Loucy (cell line): ENCODE measurements at regions not wholly inside any gene's neighbourhood (a gene's known extent, or its start where the extent isn't known, plus 50 kb on each side); places are given as distances from the start of the nearest gene placed in this dataset.

Experiments
- H2AFZ ChIP-seq: fragments of 200-600 bp; sonication (generic); 2 replicates; pipeline ENCODE4 v1.6.0; 2016; ENCODE audit warnings: antibody characterized with exemption, mild to moderate bottlenecking, low read length, moderate library complexity
- H3F3A ChIP-seq: fragments of 200-600 bp; 2 replicates; pipeline ENCODE4 v1.6.0; 2016; ENCODE audit warnings: antibody characterized with exemption, low read depth, mild to moderate bottlenecking
- H3K27me3 ChIP-seq: fragments of 200-600 bp; sonication (generic); 2 replicates; pipeline ENCODE4 v1.6.1; 2014; ENCODE audit warnings: low read length, mild to moderate bottlenecking; ENCODE audit not compliant: insufficient read depth, poor library complexity, severe bottlenecking
- H3K36me3 ChIP-seq: fragments of 200-600 bp; sonication (generic); 2 replicates; pipeline ENCODE4 v1.6.1; 2016; ENCODE audit warnings: low read length; ENCODE audit not compliant: insufficient read depth
- H3K4me1 ChIP-seq: fragments of 200-600 bp; sonication (generic); 2 replicates; pipeline ENCODE4 v1.5.1; 2014; ENCODE audit warnings: low read length, mild to moderate bottlenecking; ENCODE audit not compliant: insufficient read depth, poor library complexity, severe bottlenecking
- H3K4me2 ChIP-seq: fragments of 200-600 bp; sonication (generic); 2 replicates; pipeline ENCODE4 v1.6.0; 2014; ENCODE audit warnings: antibody characterized with exemption, low read length, low read depth, mild to moderate bottlenecking; ENCODE audit not compliant: poor library complexity, severe bottlenecking
- H3K4me3 ChIP-seq: fragments of 200-600 bp; sonication (generic); 2 replicates; pipeline ENCODE4 v1.5.1; 2014; ENCODE audit warnings: low read length, mild to moderate bottlenecking, mixed read lengths; ENCODE audit not compliant: poor library complexity, severe bottlenecking
- H3K79me2 ChIP-seq: fragments of 200-600 bp; sonication (generic); 2 replicates; pipeline ENCODE4 v1.6.1; 2014; ENCODE audit warnings: low read length; ENCODE audit not compliant: insufficient read depth
- H3K9ac ChIP-seq: fragments of 200-600 bp; sonication (generic); 2 replicates; pipeline ENCODE4 v1.6.0; 2014; ENCODE audit warnings: mild to moderate bottlenecking, low read depth, low read length, moderate library complexity; ENCODE audit not compliant: poor library complexity, severe bottlenecking
- H3K9me2 ChIP-seq: fragments of 200-600 bp; sonication (generic); replicated peaks from 2 replicates; pipeline ENCODE4 v1.6.1; 2016; ENCODE audit warnings: low read depth, low read length, mixed read lengths
- H3K9me3 ChIP-seq: fragments of 200-600 bp; sonication (generic); 2 replicates; pipeline ENCODE4 v1.6.1; 2014; ENCODE audit warnings: mild to moderate bottlenecking, antibody characterized with exemption, low read length, low read depth; ENCODE audit not compliant: insufficient read depth
- H4K20me1 ChIP-seq: fragments of 200-600 bp; sonication (generic); 2 replicates; pipeline ENCODE4 v1.6.0; 2014; ENCODE audit warnings: antibody characterized with exemption, low read length, mild to moderate bottlenecking; ENCODE audit not compliant: insufficient read depth, poor library complexity, severe bottlenecking
- EZH2phosphoT487 ChIP-seq: fragments of 200-600 bp; IDR thresholded peaks from 2 replicates; pipeline ENCODE4 v1.6.1; 2018; ENCODE audit warnings: antibody characterized with exemption, mild to moderate bottlenecking, moderate library complexity, borderline replicate concordance
- TF ChIP-seq, protein P1 (sequence below): fragments of 200-600 bp; sonication (generic); conservative IDR thresholded peaks from 2 replicates; pipeline ENCODE4 v1.5.1; 2014; ENCODE audit warnings: mild to moderate bottlenecking, antibody characterized with exemption, low read length

- Histone ChIP-seq H3K4me2 (no peak overlapping the region), H3F3A (no peaks in the 10 kb centered on the region), H3K9ac (no peak overlapping the region), H2AFZ (no peak overlapping the region), H3K9me2 (no peaks in the 10 kb centered on the region), H3K4me1 (no peaks in the 10 kb centered on the region), H3K4me3 (no peak overlapping the region), H3K79me2 (no peaks in the 10 kb centered on the region), H4K20me1 (no peaks in the 10 kb centered on the region), H3K36me3 (no peaks in the 10 kb centered on the region), H3K9me3 (no peaks in the 10 kb centered on the region), H3K27me3 (no peaks in the 10 kb centered on the region)
- no peak for TF ChIP-seq EZH2phosphoT487
- TF ChIP-seq, protein P1, sequence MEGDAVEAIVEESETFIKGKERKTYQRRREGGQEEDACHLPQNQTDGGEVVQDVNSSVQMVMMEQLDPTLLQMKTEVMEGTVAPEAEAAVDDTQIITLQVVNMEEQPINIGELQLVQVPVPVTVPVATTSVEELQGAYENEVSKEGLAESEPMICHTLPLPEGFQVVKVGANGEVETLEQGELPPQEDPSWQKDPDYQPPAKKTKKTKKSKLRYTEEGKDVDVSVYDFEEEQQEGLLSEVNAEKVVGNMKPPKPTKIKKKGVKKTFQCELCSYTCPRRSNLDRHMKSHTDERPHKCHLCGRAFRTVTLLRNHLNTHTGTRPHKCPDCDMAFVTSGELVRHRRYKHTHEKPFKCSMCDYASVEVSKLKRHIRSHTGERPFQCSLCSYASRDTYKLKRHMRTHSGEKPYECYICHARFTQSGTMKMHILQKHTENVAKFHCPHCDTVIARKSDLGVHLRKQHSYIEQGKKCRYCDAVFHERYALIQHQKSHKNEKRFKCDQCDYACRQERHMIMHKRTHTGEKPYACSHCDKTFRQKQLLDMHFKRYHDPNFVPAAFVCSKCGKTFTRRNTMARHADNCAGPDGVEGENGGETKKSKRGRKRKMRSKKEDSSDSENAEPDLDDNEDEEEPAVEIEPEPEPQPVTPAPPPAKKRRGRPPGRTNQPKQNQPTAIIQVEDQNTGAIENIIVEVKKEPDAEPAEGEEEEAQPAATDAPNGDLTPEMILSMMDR: no peak
Observed at GRCh38 chr12:5177731-5178130, 134.1 kb downstream of the KCNA5 start.

GRCh38 chr12:5178571-5178970 is 134.9 kb downstream of the KCNA5 start:
- no peak overlapping the region for H3K4me2 ChIP-seq
- H3K36me3 ChIP-seq: no peaks in the 10 kb centered on the region
- no peak overlapping the region for H3K9ac ChIP-seq
- H3K4me1 ChIP-seq: no peaks in the 10 kb centered on the region
- no peaks in the 10 kb centered on the region for H3K79me2 ChIP-seq
- no peaks in the 10 kb centered on the region for H3K9me3 ChIP-seq
- H4K20me1 ChIP-seq: no peaks in the 10 kb centered on the region
- no peaks in the 10 kb centered on the region for H3K27me3 ChIP-seq
- TF ChIP-seq, protein P1: no peak
- no peak for TF ChIP-seq EZH2phosphoT487
- H2AFZ ChIP-seq: no peak overlapping the region
- no peak overlapping the region for H3K4me3 ChIP-seq
- H3F3A ChIP-seq: no peaks in the 10 kb centered on the region
- no peaks in the 10 kb centered on the region for H3K9me2 ChIP-seq

GRCh38 chr12:5180496-5180895 is 136.8 kb downstream of the KCNA5 start:
- Histone ChIP-seq H3K27me3 (no peaks in the 10 kb centered on the region), H3K4me2 (no peak overlapping the region), H3K79me2 (no peaks in the 10 kb centered on the region), H3K9me2 (no peaks in the 10 kb centered on the region), H3K9me3 (no peaks in the 10 kb centered on the region), H4K20me1 (no peaks in the 10 kb centered on the region), H2AFZ (no peak overlapping the region), H3K9ac (no peak overlapping the region), H3K4me3 (no peak overlapping the region), H3K36me3 (no peaks in the 10 kb centered on the region), H3F3A (no peaks in the 10 kb centered on the region), H3K4me1 (no peaks in the 10 kb centered on the region)
- TF ChIP-seq, protein P1: no peak
- no peak for TF ChIP-seq EZH2phosphoT487
